GM23338 (cell line): ENCODE measurements at regions not wholly inside any gene's neighbourhood (a gene's known extent, or its start where the extent isn't known, plus 50 kb on each side); places are given as distances from the start of the nearest gene placed in this dataset.

Experiments used
- CREB1 ChIP-seq: fragments of 250-450 bp; sonication (Bioruptor Pico); IDR thresholded peaks from 2 replicates; pipeline ENCODE4 v1.5.0; 2020; ENCODE audit warnings: low read depth, mild to moderate bottlenecking, moderate library complexity
- EZH2 ChIP-seq: fragments of 200-600 bp; sonication (generic); IDR thresholded peaks from one replicate; pipeline ENCODE4 v1.8.0; 2017; ENCODE audit warnings: antibody characterized with exemption, mild to moderate bottlenecking, low read depth; ENCODE audit not compliant: unreplicated experiment
- EZH2phosphoT487 ChIP-seq: fragments of 200-600 bp; sonication (generic); IDR thresholded peaks from one replicate; pipeline ENCODE4 v1.8.1; 2018; ENCODE audit warnings: antibody characterized with exemption; ENCODE audit not compliant: unreplicated experiment
- POLR2AphosphoS5 ChIP-seq: IDR thresholded peaks from 2 replicates; pipeline ENCODE4 v1.6.1; 2016; ENCODE audit warnings: antibody characterized with exemption, low read depth
- REST ChIP-seq: IDR thresholded peaks from one replicate; pipeline ENCODE4 v1.6.1; 2018; ENCODE audit warnings: antibody characterized with exemption; ENCODE audit not compliant: unreplicated experiment
- STAT1 ChIP-seq: IDR thresholded peaks from one replicate; pipeline ENCODE4 v1.6.1; 2016; ENCODE audit warnings: antibody characterized with exemption; ENCODE audit not compliant: unreplicated experiment
- ZNF331 ChIP-seq: fragments of 250-450 bp; sonication (Bioruptor Pico); IDR thresholded peaks from 2 replicates; pipeline ENCODE4 v1.5.0; 2020; ENCODE audit warnings: low read depth, mild to moderate bottlenecking, moderate library complexity
- TF ChIP-seq, protein P1 (sequence below), 2 experiments: fragments of 200-600 bp in 1 of 2; sonication (generic) in 1 of 2; conservative IDR thresholded peaks; 2 replicates each; pipeline versions ENCODE4 v1.5.1 to v1.6.1; 2016 to 2017; ENCODE audit warnings: antibody characterized with exemption in 2 of 2, low read depth in 2 of 2, mild to moderate bottlenecking in 2 of 2, moderate library complexity in 1 of 2

DNA sequence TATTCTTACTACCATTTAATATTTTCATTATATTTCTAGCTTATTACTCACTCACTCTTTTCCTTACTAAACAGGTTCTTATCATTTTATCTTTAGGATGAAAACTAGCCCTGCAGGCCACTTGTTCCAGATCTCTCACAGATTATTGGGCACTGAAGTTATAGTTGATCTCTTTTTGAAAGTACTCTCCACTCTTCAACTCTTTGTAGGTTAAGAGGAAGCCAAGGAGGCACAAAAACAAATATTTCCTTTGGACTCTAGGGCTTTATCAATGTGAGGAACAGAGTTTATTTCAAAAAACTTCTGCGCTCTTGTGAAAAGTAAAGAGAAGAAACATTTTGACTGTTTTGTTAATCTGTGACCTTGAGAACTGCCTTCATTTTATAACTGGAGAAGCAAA, 96.0 kb upstream of the NPHP3 start:
- TF ChIP-seq, protein P1, sequence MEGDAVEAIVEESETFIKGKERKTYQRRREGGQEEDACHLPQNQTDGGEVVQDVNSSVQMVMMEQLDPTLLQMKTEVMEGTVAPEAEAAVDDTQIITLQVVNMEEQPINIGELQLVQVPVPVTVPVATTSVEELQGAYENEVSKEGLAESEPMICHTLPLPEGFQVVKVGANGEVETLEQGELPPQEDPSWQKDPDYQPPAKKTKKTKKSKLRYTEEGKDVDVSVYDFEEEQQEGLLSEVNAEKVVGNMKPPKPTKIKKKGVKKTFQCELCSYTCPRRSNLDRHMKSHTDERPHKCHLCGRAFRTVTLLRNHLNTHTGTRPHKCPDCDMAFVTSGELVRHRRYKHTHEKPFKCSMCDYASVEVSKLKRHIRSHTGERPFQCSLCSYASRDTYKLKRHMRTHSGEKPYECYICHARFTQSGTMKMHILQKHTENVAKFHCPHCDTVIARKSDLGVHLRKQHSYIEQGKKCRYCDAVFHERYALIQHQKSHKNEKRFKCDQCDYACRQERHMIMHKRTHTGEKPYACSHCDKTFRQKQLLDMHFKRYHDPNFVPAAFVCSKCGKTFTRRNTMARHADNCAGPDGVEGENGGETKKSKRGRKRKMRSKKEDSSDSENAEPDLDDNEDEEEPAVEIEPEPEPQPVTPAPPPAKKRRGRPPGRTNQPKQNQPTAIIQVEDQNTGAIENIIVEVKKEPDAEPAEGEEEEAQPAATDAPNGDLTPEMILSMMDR (conservative IDR thresholded peaks at IDR 0.05; ENCODE audit: low read depth in 2 of 2), result no peak
- TF ChIP-seq EZH2phosphoT487 (no peak), POLR2AphosphoS5 (no peak), CREB1 (CRISPR knock-in tag) (no peak), STAT1 (no peak), EZH2 (no peak), ZNF331 (CRISPR knock-in tag) (no peak), REST (no peak)
